H9 (cell line): ENCODE measurements at regions not wholly inside any gene's neighbourhood (a gene's known extent, or its start where the extent isn't known, plus 50 kb on each side); places are given as distances from the start of the nearest gene placed in this dataset.

Source experiments
- DNase-seq: peaks from one replicate; pipeline ENCODE4 v3.0.0-alpha.2; 2017
- H2AFZ ChIP-seq: one replicate; pipeline ENCODE4 v1.6.1; 2013; ENCODE audit warnings: mild to moderate bottlenecking, low read length, control low read depth, moderate library complexity
- H2AK5ac ChIP-seq: 2 replicates; pipeline ENCODE4 v1.6.1; 2013; ENCODE audit warnings: low read length, control low read depth, mixed read lengths; ENCODE audit not compliant: insufficient read length
- H2BK120ac ChIP-seq: one replicate; pipeline ENCODE4 v1.6.1; 2013; ENCODE audit warnings: low read depth, mild to moderate bottlenecking, low read length, control low read depth, inconsistent platforms; ENCODE audit not compliant: poor library complexity, severe bottlenecking
- H2BK12ac ChIP-seq: 2 replicates; pipeline ENCODE4 v1.6.1; 2013; ENCODE audit warnings: low read length, control low read depth, mixed read lengths, low read depth; ENCODE audit not compliant: insufficient read length
- H2BK15ac ChIP-seq: 2 replicates; pipeline ENCODE4 v1.6.1; 2013; ENCODE audit warnings: low read depth, low read length, control low read depth
- H2BK20ac ChIP-seq: one replicate; pipeline ENCODE4 v1.6.1; 2013; ENCODE audit warnings: low read depth, mild to moderate bottlenecking, low read length, control low read depth, inconsistent platforms; ENCODE audit not compliant: poor library complexity, severe bottlenecking
- H2BK5ac ChIP-seq: 2 replicates; pipeline ENCODE4 v1.6.1; 2013; ENCODE audit warnings: low read length, control low read depth, mixed read lengths; ENCODE audit not compliant: insufficient read length
- H3K14ac ChIP-seq: 2 replicates; pipeline ENCODE4 v1.6.1; 2013; ENCODE audit warnings: low read length, control low read depth; ENCODE audit not compliant: insufficient read depth
- H3K18ac ChIP-seq: 2 replicates; pipeline ENCODE4 v1.6.1; 2013; ENCODE audit warnings: low read depth, mild to moderate bottlenecking, mixed read lengths, low read length, control low read depth; ENCODE audit not compliant: insufficient read length
- H3K23ac ChIP-seq: 2 replicates; pipeline ENCODE4 v1.6.1; 2013; ENCODE audit warnings: low read length, control low read depth, mixed read lengths, low read depth; ENCODE audit not compliant: insufficient read length
- H3K23me2 ChIP-seq: 2 replicates; pipeline ENCODE4 v1.6.1; 2013; ENCODE audit warnings: low read depth, mild to moderate bottlenecking, mixed read lengths, low read length, control low read depth; ENCODE audit not compliant: insufficient read length, poor library complexity, severe bottlenecking
- H3K27ac ChIP-seq: 2 replicates; pipeline ENCODE4 v1.5.1; 2013; ENCODE audit warnings: low read length, control low read depth, mixed read lengths, low read depth; ENCODE audit not compliant: insufficient read length
- H3K27me3 ChIP-seq: 2 replicates; pipeline ENCODE4 v1.6.1; 2013; ENCODE audit warnings: low read length, control low read depth, inconsistent platforms; ENCODE audit not compliant: insufficient read depth
- H3K4ac ChIP-seq: 2 replicates; pipeline ENCODE4 v1.6.1; 2013; ENCODE audit warnings: low read depth, mild to moderate bottlenecking, control low read depth, inconsistent platforms, low read length, moderate library complexity
- H3K4me1 ChIP-seq: 2 replicates; pipeline ENCODE4 v1.6.1; 2013; ENCODE audit warnings: low read length, control low read depth, inconsistent platforms; ENCODE audit not compliant: insufficient read depth
- H3K4me2 ChIP-seq: 2 replicates; pipeline ENCODE4 v1.6.1; 2013; ENCODE audit warnings: low read length, control low read depth, mixed read lengths; ENCODE audit not compliant: insufficient read length, insufficient read depth
- H3K56ac ChIP-seq: 2 replicates; pipeline ENCODE4 v1.6.1; 2013; ENCODE audit warnings: low read depth, mild to moderate bottlenecking, mixed read lengths, low read length, control low read depth; ENCODE audit not compliant: insufficient read length
- H3K79me1 ChIP-seq: 2 replicates; pipeline ENCODE4 v1.6.1; 2013; ENCODE audit warnings: low read depth, mild to moderate bottlenecking, moderate library complexity, low read length, control low read depth, inconsistent platforms; ENCODE audit not compliant: insufficient read depth, poor library complexity, severe bottlenecking
- H3K79me2 ChIP-seq: 2 replicates; pipeline ENCODE4 v1.6.1; 2013; ENCODE audit warnings: low read length, control low read depth, inconsistent platforms; ENCODE audit not compliant: insufficient read depth
- H3K9ac ChIP-seq: 2 replicates; pipeline ENCODE4 v1.6.1; 2013; ENCODE audit warnings: low read length, control low read depth, mixed read lengths; ENCODE audit not compliant: insufficient read length; ENCODE audit errors: extremely low read depth
- H3K9me3 ChIP-seq: one replicate; pipeline ENCODE4 v1.6.1; 2013; ENCODE audit warnings: low read depth, low read length, inconsistent platforms; ENCODE audit not compliant: control insufficient read depth
- H3T11ph ChIP-seq: one replicate; pipeline ENCODE4 v1.6.1; 2013; ENCODE audit warnings: mild to moderate bottlenecking, low read length, control low read depth, inconsistent platforms
- H4K20me1 ChIP-seq: one replicate; pipeline ENCODE4 v1.6.1; 2013; ENCODE audit not compliant: control insufficient read depth, insufficient read length, insufficient read depth
- H4K5ac ChIP-seq: 2 replicates; pipeline ENCODE4 v1.6.1; 2013; ENCODE audit warnings: low read depth, mild to moderate bottlenecking, mixed read lengths, low read length, control low read depth; ENCODE audit not compliant: insufficient read length
- H4K8ac ChIP-seq: replicated peaks from 2 replicates; pipeline ENCODE4 v1.6.1; 2013; ENCODE audit warnings: low read length, control low read depth, mixed read lengths, low read depth; ENCODE audit not compliant: insufficient read length
- H4K91ac ChIP-seq: 2 replicates; pipeline ENCODE4 v1.6.1; 2013; ENCODE audit warnings: low read depth, mild to moderate bottlenecking, moderate library complexity, mixed read lengths, low read length, control low read depth; ENCODE audit not compliant: insufficient read length
- H3K27ac Mint-ChIP-seq, 3 experiments: 2 replicates in 2 of 3; 3 replicates in 1 of 3; pipeline ENCODE4 v1.8.0; 2020 to 2021; ENCODE audit warnings: mixed read lengths in 3 of 3, mild to moderate bottlenecking in 1 of 3, moderate library complexity in 1 of 3
- H3K27me3 Mint-ChIP-seq: 2 replicates; pipeline ENCODE4 v1.8.0; 2021; ENCODE audit warnings: low read depth, mild to moderate bottlenecking, moderate library complexity, mixed read lengths
- H3K36me3 Mint-ChIP-seq, 3 experiments: 2 replicates in 2 of 3; 3 replicates in 1 of 3; pipeline ENCODE4 v1.8.0; 2020 to 2021; ENCODE audit warnings: low read depth in 3 of 3, mixed read lengths in 3 of 3; ENCODE audit not compliant: insufficient read depth in 1 of 3
- H3K4me1 Mint-ChIP-seq, 2 experiments: 2 replicates each; pipeline ENCODE4 v1.8.0; 2020; ENCODE audit warnings: mixed read lengths in 2 of 2
- H3K4me3 Mint-ChIP-seq, 2 experiments: 2 replicates in 1 of 2; 3 replicates in 1 of 2; pipeline ENCODE4 v1.8.0; 2020 to 2021; ENCODE audit warnings: mild to moderate bottlenecking in 2 of 2, mixed read lengths in 2 of 2, moderate library complexity in 1 of 2
- H3K9me3 Mint-ChIP-seq, 2 experiments: 2 replicates in 1 of 2; 3 replicates in 1 of 2; pipeline ENCODE4 v1.8.0; 2020; ENCODE audit warnings: mild to moderate bottlenecking in 2 of 2, mixed read lengths in 2 of 2, moderate library complexity in 1 of 2
- WGBS: extraction: QIAGEN DNeasy Blood & Tissue Kit; methylation state at CpG from one replicate; pipeline ENCODE4 v1.1.7; 2013; ENCODE audit warnings: missing lambda C conversion rate, low lambda C conversion rate, mixed read lengths; ENCODE audit not compliant: insufficient read length; ENCODE audit errors: extremely low coverage; 5-methylcytosine and 5-hydroxymethylcytosine counted together
- TF ChIP-seq, protein P1 (sequence below): fragments of 200-600 bp; sonication (generic); conservative IDR thresholded peaks from 3 replicates; pipeline ENCODE4 v1.8.0; 2021; ENCODE audit warnings: antibody characterized with exemption, mild to moderate bottlenecking

DNA sequence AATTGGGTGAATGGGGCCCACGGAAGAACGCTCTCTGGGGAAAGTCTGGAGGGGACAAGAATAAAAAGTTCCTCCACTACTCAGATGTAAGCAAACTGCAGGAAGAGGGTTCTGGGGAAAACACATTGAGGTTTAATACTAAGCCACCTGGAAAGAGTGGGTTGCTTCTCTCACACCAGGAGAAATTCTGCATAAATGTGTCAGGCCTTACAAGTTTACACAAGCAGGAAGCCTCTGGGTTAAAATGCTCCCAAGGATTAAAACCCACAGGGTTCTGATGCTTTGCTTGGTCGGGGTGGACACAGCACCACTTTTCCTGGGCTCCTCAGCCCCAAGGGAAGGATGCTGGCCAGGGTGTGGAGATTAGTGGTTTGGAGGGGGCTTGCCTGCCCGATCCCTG is 122.1 kb upstream of the SLC22A23 start:
- no peak overlapping the region for H2BK15ac ChIP-seq
- Mint-ChIP-seq H3K27me3 (no peaks in the 10 kb centered on the region; the same call in 1 of the 2 replicates), H3K27ac (no peak overlapping the region), H3K4me1 (peaks cover 24 to 38% of the 10 kb centered on the region in 2 experiments), H3K36me3 (no peaks in the 10 kb centered on the region), H3K9me3 (no peaks in the 10 kb centered on the region), H3K4me3 (no peak overlapping the region)
- H3K56ac ChIP-seq: no peak overlapping the region
- no peak overlapping the region for H3T11ph ChIP-seq
- H3K9me3 ChIP-seq: no peaks in the 10 kb centered on the region
- no peak overlapping the region for H4K5ac ChIP-seq
- H3K23ac ChIP-seq: no peak overlapping the region
- H2AK5ac ChIP-seq: no peak overlapping the region
- no peak overlapping the region for H3K9ac ChIP-seq
- H2BK12ac ChIP-seq: no peak overlapping the region
- H2BK20ac ChIP-seq: no peak overlapping the region
- H3K4ac ChIP-seq: no peak overlapping the region
- DNase-seq: no peak
- no peak overlapping the region for H3K4me2 ChIP-seq
- no peak overlapping the region for H3K27ac ChIP-seq
- no peak overlapping the region for H3K18ac ChIP-seq
- no peak overlapping the region for H3K14ac ChIP-seq
- no peak overlapping the region for H4K8ac ChIP-seq
- H3K4me1 ChIP-seq: no peaks in the 10 kb centered on the region
- no peak overlapping the region for H4K91ac ChIP-seq
- no peaks in the 10 kb centered on the region for H3K23me2 ChIP-seq
- no peak overlapping the region for H2AFZ ChIP-seq
- TF ChIP-seq, protein P1, sequence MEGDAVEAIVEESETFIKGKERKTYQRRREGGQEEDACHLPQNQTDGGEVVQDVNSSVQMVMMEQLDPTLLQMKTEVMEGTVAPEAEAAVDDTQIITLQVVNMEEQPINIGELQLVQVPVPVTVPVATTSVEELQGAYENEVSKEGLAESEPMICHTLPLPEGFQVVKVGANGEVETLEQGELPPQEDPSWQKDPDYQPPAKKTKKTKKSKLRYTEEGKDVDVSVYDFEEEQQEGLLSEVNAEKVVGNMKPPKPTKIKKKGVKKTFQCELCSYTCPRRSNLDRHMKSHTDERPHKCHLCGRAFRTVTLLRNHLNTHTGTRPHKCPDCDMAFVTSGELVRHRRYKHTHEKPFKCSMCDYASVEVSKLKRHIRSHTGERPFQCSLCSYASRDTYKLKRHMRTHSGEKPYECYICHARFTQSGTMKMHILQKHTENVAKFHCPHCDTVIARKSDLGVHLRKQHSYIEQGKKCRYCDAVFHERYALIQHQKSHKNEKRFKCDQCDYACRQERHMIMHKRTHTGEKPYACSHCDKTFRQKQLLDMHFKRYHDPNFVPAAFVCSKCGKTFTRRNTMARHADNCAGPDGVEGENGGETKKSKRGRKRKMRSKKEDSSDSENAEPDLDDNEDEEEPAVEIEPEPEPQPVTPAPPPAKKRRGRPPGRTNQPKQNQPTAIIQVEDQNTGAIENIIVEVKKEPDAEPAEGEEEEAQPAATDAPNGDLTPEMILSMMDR: no peak
- no peaks in the 10 kb centered on the region for H3K79me1 ChIP-seq
- H3K79me2 ChIP-seq: no peaks in the 10 kb centered on the region
- H2BK120ac ChIP-seq: no peak overlapping the region
- no peaks in the 10 kb centered on the region for H4K20me1 ChIP-seq
- H3K27me3 ChIP-seq: no peaks in the 10 kb centered on the region
- H2BK5ac ChIP-seq: no peak overlapping the region
- WGBS: no CpG with 5 or more reads among the region's 4 CpGs
